T-helper 2 cell treated with Interferon-gamma antibody and Interleukin-4, amounts not matched to agents 5 μg/mL and 100 μg/mL, for 36 hours (primary cell): ENCODE measurements at regions not wholly inside any gene's neighbourhood (a gene's known extent, or its start where the extent isn't known, plus 50 kb on each side); places are given as distances from the start of the nearest gene placed in this dataset.

Experiments used
- DNase-seq: peaks from one replicate; pipeline ENCODE4 v3.0.0; 2021; ENCODE audit warnings: low spot score
- H3K27ac Mint-ChIP-seq: one replicate; pipeline ENCODE4 v1.8.0; 2021; ENCODE audit warnings: mild to moderate bottlenecking, mixed read lengths
- H3K27me3 Mint-ChIP-seq: one replicate; pipeline ENCODE4 v1.8.0; 2021; ENCODE audit warnings: low read depth, mixed read lengths
- H3K36me3 Mint-ChIP-seq: one replicate; pipeline ENCODE4 v1.8.0; 2021; ENCODE audit warnings: low read depth, mixed read lengths
- H3K4me1 Mint-ChIP-seq: one replicate; pipeline ENCODE4 v1.8.0; 2021; ENCODE audit warnings: low read depth, mixed read lengths
- H3K4me3 Mint-ChIP-seq: one replicate; pipeline ENCODE4 v1.8.0; 2022; ENCODE audit warnings: mild to moderate bottlenecking, moderate library complexity, mixed read lengths
- H3K9me3 Mint-ChIP-seq: one replicate; pipeline ENCODE4 v1.8.0; 2021; ENCODE audit warnings: mixed read lengths

DNA sequence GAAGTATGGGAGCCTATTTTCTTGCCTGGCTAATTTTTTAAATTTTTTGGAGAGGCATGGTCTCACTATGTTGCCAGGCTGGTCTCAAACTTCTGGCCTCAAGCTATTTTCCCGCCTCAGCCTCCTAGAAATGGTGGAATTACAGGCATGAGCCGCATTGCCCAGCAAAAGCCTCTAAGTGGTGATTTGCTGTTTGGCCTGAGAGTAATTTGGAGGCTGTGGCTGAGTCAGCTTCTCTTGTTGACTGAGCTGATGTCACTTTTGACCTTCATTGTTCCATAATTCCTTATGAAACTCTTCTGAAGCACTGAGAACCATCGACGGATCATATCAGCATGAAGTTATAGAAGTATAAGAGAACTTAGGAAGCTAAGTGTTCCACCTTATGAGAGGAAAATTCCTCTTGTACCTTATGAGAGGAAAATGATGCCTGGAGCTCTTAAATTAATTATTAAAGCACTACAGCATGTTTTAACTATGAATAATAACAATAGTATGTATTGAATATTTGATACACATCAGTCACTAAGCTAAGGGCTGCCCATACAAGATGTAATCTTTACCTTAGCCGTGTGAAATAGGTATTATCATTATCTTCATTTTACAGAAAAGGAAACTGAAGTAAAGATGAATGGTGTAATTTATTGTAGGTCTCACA, 220.8 kb upstream of the MON1B start:
- Mint-ChIP-seq H3K27me3 (peaks cover 11% of the 10 kb centered on the region), H3K4me1 (no peaks in the 10 kb centered on the region), H3K9me3 (no peaks in the 10 kb centered on the region), H3K27ac (no peak overlapping the region), H3K36me3 (no peaks in the 10 kb centered on the region), H3K4me3 (no peak overlapping the region)
- no peak for DNase-seq

GRCh38 chr16:76970745-76971099, 220.3 kb upstream of the MON1B start:
- Mint-ChIP-seq H3K4me1 (no peaks in the 10 kb centered on the region), H3K36me3 (no peaks in the 10 kb centered on the region), H3K9me3 (no peaks in the 10 kb centered on the region), H3K27ac (no peak overlapping the region), H3K27me3 (peaks cover 11% of the 10 kb centered on the region), H3K4me3 (no peak overlapping the region)
- no peak for DNase-seq

- Mint-ChIP-seq H3K9me3 (no peaks in the 10 kb centered on the region), H3K4me3 (no peak overlapping the region), H3K27ac (no peak overlapping the region), H3K27me3 (peaks cover 15% of the 10 kb centered on the region), H3K4me1 (peaks cover 2% of the 10 kb centered on the region), H3K36me3 (no peaks in the 10 kb centered on the region)
- no peak for DNase-seq
Measured at GRCh38 chr16:76976101-76976500, 214.9 kb upstream of the MON1B start.

GRCh38 chr16:76976756-76977155, 214.2 kb upstream of the MON1B start:
- no peak overlapping the region for H3K27ac Mint-ChIP-seq
- no peak overlapping the region for H3K4me3 Mint-ChIP-seq
- H3K27me3 Mint-ChIP-seq = peaks cover 13% of the 10 kb centered on the region
- H3K36me3 Mint-ChIP-seq = no peaks in the 10 kb centered on the region
- no peaks in the 10 kb centered on the region for H3K9me3 Mint-ChIP-seq
- peaks cover 2% of the 10 kb centered on the region for H3K4me1 Mint-ChIP-seq
- DNase-seq = no peak

DNA sequence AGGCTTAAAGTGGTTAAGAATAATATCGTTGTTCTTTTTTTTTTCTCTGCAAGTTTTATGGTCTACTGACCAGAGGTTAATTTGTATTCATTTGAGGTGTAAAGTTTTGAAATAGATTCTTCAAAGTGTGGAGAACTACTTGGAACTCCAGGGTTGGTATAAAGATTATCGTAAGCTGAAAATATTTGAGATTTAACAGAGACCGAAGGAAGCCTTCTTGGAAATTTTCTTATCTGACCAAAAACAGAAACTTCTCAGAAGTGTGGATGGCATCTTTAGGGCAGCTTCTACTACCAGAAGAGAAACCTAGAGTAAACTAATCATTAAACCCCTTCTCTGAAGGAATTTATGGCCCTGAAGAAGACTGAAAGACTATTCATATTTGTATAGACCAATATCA, 206.8 kb upstream of the MON1B start:
- no peak for DNase-seq
- no peaks in the 10 kb centered on the region for H3K36me3 Mint-ChIP-seq
- H3K27ac Mint-ChIP-seq = no peak overlapping the region
- H3K4me1 Mint-ChIP-seq = no peaks in the 10 kb centered on the region
- no peak overlapping the region for H3K4me3 Mint-ChIP-seq
- no peaks in the 10 kb centered on the region for H3K9me3 Mint-ChIP-seq
- H3K27me3 Mint-ChIP-seq = peaks cover 2% of the 10 kb centered on the region

DNA sequence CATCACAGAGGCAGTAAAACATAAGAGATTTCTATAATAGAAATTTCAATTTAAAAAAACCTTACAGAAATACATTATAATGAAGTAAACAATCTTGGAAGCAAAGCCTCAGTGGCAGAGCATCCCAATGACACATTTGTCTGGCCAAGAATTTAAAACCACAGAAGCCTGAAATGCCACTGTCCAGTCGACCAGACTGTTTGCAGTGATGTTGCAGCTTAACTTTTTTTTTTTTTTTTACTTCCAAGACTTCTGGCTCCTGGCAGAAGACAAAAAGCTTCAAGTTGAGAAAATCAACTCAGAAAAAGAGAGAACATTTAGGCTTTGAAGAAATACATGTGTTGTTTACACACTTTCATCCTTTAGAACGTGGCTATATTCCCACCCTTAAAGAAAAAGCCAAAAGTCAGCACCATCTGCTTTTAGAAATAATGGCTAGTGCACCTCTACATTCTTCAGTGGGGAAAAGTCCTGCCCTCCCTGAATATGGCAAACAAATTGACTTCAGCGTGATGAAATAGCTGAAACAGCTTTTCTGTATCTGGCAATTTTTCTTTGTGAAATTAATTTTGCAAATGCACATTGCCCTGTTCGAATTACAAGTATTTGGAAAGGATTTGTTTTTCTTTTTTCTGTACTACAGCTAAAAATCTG, 205.5 kb upstream of the MON1B start:
- Mint-ChIP-seq H3K9me3 (no peaks in the 10 kb centered on the region), H3K27ac (no peak overlapping the region), H3K4me1 (no peaks in the 10 kb centered on the region), H3K4me3 (no peak overlapping the region), H3K36me3 (no peaks in the 10 kb centered on the region), H3K27me3 (peaks cover 2% of the 10 kb centered on the region)
- DNase-seq = no peak

GRCh38 chr16:76988526-76988925, 202.5 kb upstream of the MON1B start:
- H3K27ac Mint-ChIP-seq = no peak overlapping the region
- no peak for DNase-seq
- H3K4me3 Mint-ChIP-seq = no peak overlapping the region
- no peaks in the 10 kb centered on the region for H3K9me3 Mint-ChIP-seq
- no peaks in the 10 kb centered on the region for H3K36me3 Mint-ChIP-seq
- H3K27me3 Mint-ChIP-seq = no peaks in the 10 kb centered on the region
- no peaks in the 10 kb centered on the region for H3K4me1 Mint-ChIP-seq

GRCh38 chr16:77002644-77003043, 188.3 kb upstream of the MON1B start:
- Mint-ChIP-seq H3K27me3 (no peaks in the 10 kb centered on the region), H3K9me3 (no peaks in the 10 kb centered on the region), H3K4me3 (no peak overlapping the region), H3K4me1 (no peaks in the 10 kb centered on the region), H3K27ac (no peak overlapping the region), H3K36me3 (no peaks in the 10 kb centered on the region)
- DNase-seq = no peak

- Mint-ChIP-seq H3K9me3 (no peaks in the 10 kb centered on the region), H3K36me3 (no peaks in the 10 kb centered on the region), H3K4me1 (no peaks in the 10 kb centered on the region), H3K4me3 (no peak overlapping the region), H3K27me3 (no peaks in the 10 kb centered on the region), H3K27ac (no peak overlapping the region)
- DNase-seq = no peak
Measured at GRCh38 chr16:77009453-77009852, 181.5 kb upstream of the MON1B start.

GRCh38 chr16:77014441-77014840, 176.5 kb upstream of the MON1B start:
- H3K4me3 Mint-ChIP-seq = no peak overlapping the region
- H3K27ac Mint-ChIP-seq = no peak overlapping the region
- H3K9me3 Mint-ChIP-seq = no peaks in the 10 kb centered on the region

DNA sequence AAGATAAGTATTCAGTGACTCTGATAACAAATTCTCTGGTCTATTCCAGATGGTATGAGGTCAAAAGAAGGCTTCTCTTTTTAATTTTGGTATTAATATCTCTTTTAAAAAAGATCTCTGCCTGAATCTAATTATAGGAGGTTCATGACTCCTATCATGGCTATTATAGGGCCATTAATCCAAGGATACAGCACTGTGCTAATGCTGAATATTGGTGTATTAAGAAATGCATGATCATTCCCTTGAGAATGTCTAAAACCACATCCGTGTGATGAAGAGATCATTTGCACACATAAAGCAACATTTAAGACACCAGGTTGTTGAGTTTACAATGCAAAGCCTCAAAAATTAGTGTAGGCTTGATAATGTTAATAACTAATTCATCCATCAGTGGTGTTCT, 160.4 kb upstream of the MON1B start:
- Mint-ChIP-seq H3K36me3 (no peaks in the 10 kb centered on the region), H3K4me3 (no peak overlapping the region), H3K27me3 (no peaks in the 10 kb centered on the region), H3K4me1 (no peaks in the 10 kb centered on the region), H3K9me3 (no peaks in the 10 kb centered on the region), H3K27ac (no peak overlapping the region)
- no peak for DNase-seq

More at GRCh38 chr16:77014441-77014840, 176.5 kb upstream of the MON1B start:
- Mint-ChIP-seq H3K4me1 (no peaks in the 10 kb centered on the region), H3K27me3 (no peaks in the 10 kb centered on the region), H3K36me3 (no peaks in the 10 kb centered on the region)
- DNase-seq = no peak

DNA sequence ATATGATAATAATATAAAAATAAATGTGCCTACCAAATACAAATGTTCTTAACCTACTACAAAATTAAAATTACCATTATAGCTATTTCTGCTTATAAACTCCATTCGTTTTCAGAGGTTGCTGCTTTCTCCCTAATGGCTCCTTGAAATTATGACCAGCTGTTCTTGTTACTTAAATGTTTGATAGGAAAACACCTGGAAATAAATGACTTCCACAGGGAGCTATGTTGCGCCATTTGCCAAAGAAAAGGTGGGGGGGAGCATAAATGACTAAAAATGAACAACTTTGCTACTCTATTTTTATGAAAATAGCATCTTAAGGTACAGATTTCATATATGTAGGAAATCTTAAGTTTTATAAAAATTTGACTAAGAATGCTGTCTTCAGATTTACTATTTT, 157.5 kb upstream of the MON1B start:
- no peak overlapping the region for H3K4me3 Mint-ChIP-seq
- no peaks in the 10 kb centered on the region for H3K27me3 Mint-ChIP-seq
- H3K27ac Mint-ChIP-seq = no peak overlapping the region
- DNase-seq = no peak
- no peaks in the 10 kb centered on the region for H3K9me3 Mint-ChIP-seq
- H3K36me3 Mint-ChIP-seq = no peaks in the 10 kb centered on the region
- H3K4me1 Mint-ChIP-seq = no peaks in the 10 kb centered on the region

DNA sequence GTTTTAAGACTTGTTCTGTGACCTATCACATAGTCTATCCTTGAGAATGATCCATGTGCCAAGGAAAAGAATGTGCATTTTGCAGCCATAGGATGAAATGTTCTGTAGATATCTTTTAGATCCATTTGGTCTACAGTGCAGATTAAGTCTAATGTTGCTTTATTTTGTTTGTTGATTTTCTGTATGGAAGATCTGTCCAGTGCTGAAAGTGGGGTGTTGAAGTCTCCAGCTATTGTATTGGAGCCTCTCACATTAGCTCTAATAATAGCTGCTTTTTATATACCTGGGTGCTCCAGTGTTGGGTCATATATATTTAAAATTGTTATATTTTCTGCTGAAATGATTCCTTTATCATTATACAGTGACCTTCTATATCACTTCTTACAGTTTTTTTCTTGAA, 155.6 kb upstream of the MON1B start:
- Mint-ChIP-seq H3K4me3 (no peak overlapping the region), H3K9me3 (no peaks in the 10 kb centered on the region), H3K36me3 (no peaks in the 10 kb centered on the region), H3K4me1 (no peaks in the 10 kb centered on the region), H3K27ac (no peak overlapping the region), H3K27me3 (no peaks in the 10 kb centered on the region)
- no peak for DNase-seq

DNA sequence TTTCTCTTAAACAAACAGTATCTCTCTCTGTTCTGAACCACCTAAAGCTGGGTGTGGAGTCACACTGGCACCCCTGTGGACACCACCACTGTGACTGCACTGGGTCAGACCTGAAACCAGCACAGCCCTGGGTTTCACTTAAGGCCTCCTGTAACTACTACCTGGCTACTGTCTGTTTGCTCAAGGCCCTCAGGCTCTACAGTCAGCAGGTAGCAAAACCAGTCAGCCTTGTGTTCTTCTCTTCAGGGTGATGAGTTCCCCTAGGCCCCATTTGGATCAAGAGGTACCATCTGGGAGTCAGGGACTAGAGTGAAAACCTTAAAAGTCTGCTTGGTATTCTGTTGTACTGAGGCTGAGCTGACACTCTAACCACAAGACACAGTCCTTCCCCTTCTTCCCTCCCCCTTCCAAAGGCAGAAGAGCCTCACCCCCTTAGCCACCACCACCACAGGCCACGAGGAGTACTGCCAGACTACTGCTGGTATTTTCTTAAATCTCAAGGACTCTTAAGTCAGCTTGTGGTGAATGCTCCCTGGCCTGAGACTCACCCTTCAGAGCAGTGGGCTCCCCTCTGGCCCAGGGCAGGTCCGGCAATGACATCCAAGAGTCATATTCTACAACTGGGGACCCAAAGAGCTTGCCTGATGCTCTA, 153.2 kb upstream of the MON1B start:
- no peaks in the 10 kb centered on the region for H3K4me1 Mint-ChIP-seq
- no peaks in the 10 kb centered on the region for H3K27me3 Mint-ChIP-seq
- DNase-seq = no peak
- H3K27ac Mint-ChIP-seq = no peak overlapping the region
- no peak overlapping the region for H3K4me3 Mint-ChIP-seq
- H3K36me3 Mint-ChIP-seq = no peaks in the 10 kb centered on the region
- no peaks in the 10 kb centered on the region for H3K9me3 Mint-ChIP-seq
